Epithelial cell of proximal tubule (primary cell): ENCODE measurements at regions not wholly inside any gene's neighbourhood (a gene's known extent, or its start where the extent isn't known, plus 50 kb on each side); places are given as distances from the start of the nearest gene placed in this dataset.

ENCODE experiments used
- DNase-seq: peaks from one replicate; pipeline ENCODE4 v3.0.0-alpha.2; 2011; ENCODE audit warnings: low read depth
- H3K4me3 ChIP-seq: 2 replicates; pipeline ENCODE4 v1.5.1; 2011; ENCODE audit warnings: low read depth, mild to moderate bottlenecking, low read length
- CTCF ChIP-seq: conservative IDR thresholded peaks from 2 replicates; pipeline ENCODE4 v1.5.1; 2012; ENCODE audit warnings: low read depth, mild to moderate bottlenecking, low read length

DNA sequence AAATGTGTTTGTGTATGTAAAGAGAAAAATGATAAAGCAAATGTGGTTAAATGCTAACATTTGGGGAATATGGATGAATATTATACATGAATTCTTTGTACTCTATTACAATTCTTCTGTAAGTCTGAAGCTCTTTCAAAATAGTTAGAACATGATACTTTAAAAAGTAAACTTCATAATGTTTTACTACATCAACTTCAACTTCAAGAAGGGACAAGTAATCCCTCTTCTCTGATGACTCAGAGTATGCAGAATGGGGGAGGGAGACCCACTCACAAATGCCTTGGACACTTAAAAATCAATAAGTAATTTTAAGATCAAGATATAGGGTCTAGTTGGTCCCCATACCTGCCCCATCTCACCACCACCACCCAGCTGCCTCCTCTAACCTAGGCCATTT is 162.4 kb downstream of the ESM1 start:
- no peak overlapping the region for H3K4me3 ChIP-seq
- DNase-seq = no peak
- no peak for TF ChIP-seq CTCF

DNA sequence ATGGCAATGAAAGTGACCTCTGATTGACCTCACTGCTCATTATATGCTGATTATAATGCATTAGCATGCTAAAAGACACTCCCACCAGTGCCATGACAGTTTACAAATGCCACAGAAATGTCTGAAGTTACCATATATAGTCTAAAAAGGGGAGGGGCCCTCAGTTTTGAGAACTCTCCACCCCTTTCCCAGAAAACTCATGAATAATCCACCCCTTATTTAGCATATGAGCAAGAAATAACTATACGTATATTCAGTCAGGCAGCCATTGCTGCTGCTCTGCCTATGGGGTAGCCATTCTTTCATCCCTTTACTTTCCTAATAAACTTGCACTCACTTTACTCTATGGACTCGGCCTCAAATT is 163.1 kb downstream of the ESM1 start:
- no peak overlapping the region for H3K4me3 ChIP-seq
- TF ChIP-seq CTCF = no peak
- no peak for DNase-seq

GRCh38 chr5:54821445-54822323 is 163.7 kb downstream of the ESM1 start:
- TF ChIP-seq CTCF = no peak
- no peak for DNase-seq
- no peak overlapping the region for H3K4me3 ChIP-seq

- H3K4me3 ChIP-seq = no peak overlapping the region
- no peak for TF ChIP-seq CTCF
- no peak for DNase-seq
Measured at GRCh38 chr5:54820346-54821134, 164.9 kb downstream of the ESM1 start.

- peak; percentile 96 for DNase-seq
- TF ChIP-seq CTCF = no peak
- H3K4me3 ChIP-seq = no peak overlapping the region
Measured at GRCh38 chr5:54807421-54807820, 178.0 kb downstream of the ESM1 start.

- no peak for TF ChIP-seq CTCF
- DNase-seq = no peak
- H3K4me3 ChIP-seq = no peak overlapping the region
Measured at GRCh38 chr5:54804521-54804920, 180.9 kb downstream of the ESM1 start.
